ENCODE measurements at regions not wholly inside any gene's neighbourhood (a gene's known extent, or its start where the extent isn't known, plus 50 kb on each side); places are given as distances from the start of the nearest gene placed in this dataset.

- no peaks in the 10 kb centered on the region for H3K9me3 ChIP-seq
- ChIA-PET POLR2A (no interaction called here), CTCF (no interaction called here)
- no peaks in the 10 kb centered on the region for H3K9me2 ChIP-seq
- H3K27ac ChIP-seq (ENCODE audit: low read depth in 2 of 2, low read length in 1 of 2) = no peak overlapping the region
- no peaks in the 10 kb centered on the region for H3K4me1 ChIP-seq (ENCODE audit: control insufficient read depth in 1 of 2, insufficient read depth in 2 of 2, low read depth in 1 of 2, low read length in 1 of 2)
- no peaks in the 10 kb centered on the region for H3F3A ChIP-seq (replicated peaks; ENCODE audit: insufficient read depth)
- no peak overlapping the region for H3K4me3 ChIP-seq (ENCODE audit: low read depth in 2 of 2, low read length in 1 of 2)
- H3K4me2 ChIP-seq = no peak overlapping the region
- TF ChIP-seq CTCF (IDR thresholded peaks at IDR 0.05) (no peak), MAX (IDR thresholded peaks at IDR 0.05; ENCODE audit: low read depth) (no peak), FOSL2 (IDR thresholded peaks at IDR 0.05; ENCODE audit: borderline replicate concordance, low read depth) (no peak), SIN3A (IDR thresholded peaks at IDR 0.05; ENCODE audit: borderline replicate concordance, low read depth, low read length) (no peak), ZBTB33 (IDR thresholded peaks at IDR 0.05; ENCODE audit: borderline replicate concordance, low read depth) (no peak), YY1 (IDR thresholded peaks at IDR 0.05; ENCODE audit: low read depth) (no peak)
- H3K27me3 ChIP-seq (ENCODE audit: insufficient read depth) = no peaks in the 10 kb centered on the region
- 14% methylated on average over 5 of the region's 5 CpGs for WGBS (ENCODE audit: low lambda C conversion rate)
- no peaks in the 10 kb centered on the region for H3K36me3 ChIP-seq (replicated peaks in 1 of 2; ENCODE audit: control insufficient read depth in 1 of 2, insufficient read depth in 2 of 2, low read length in 1 of 2)
- DNase-seq = no peak
- H4K20me1 ChIP-seq (ENCODE audit: insufficient read depth) = no peaks in the 10 kb centered on the region
- no peaks in the 10 kb centered on the region for H3K79me2 ChIP-seq (ENCODE audit: insufficient read depth)
- no peak overlapping the region for H2AFZ ChIP-seq (ENCODE audit: low read depth)
- H3K9ac ChIP-seq = no peak overlapping the region
Measured at GRCh38 chr16:13684819-13685563, 235.0 kb upstream of the ERCC4 start.

- H3K9me3 ChIP-seq = no peaks in the 10 kb centered on the region
- H3K36me3 ChIP-seq (replicated peaks in 1 of 2; ENCODE audit: control insufficient read depth in 1 of 2, insufficient read depth in 2 of 2, low read length in 1 of 2) = no peaks in the 10 kb centered on the region
- POLR2A ChIA-PET = no interaction called here
- H2AFZ ChIP-seq (ENCODE audit: low read depth) = no peak overlapping the region
- H3K79me2 ChIP-seq (ENCODE audit: insufficient read depth) = no peaks in the 10 kb centered on the region
- H4K20me1 ChIP-seq (ENCODE audit: insufficient read depth) = no peaks in the 10 kb centered on the region
- no peak for DNase-seq
- H3F3A ChIP-seq (replicated peaks; ENCODE audit: insufficient read depth) = no peaks in the 10 kb centered on the region
- CTCF ChIA-PET = no interaction called here
- no peak overlapping the region for H3K4me2 ChIP-seq
- H3K4me3 ChIP-seq (ENCODE audit: low read depth in 2 of 2, low read length in 1 of 2) = no peak overlapping the region
- H3K9me2 ChIP-seq = no peaks in the 10 kb centered on the region
- no peaks in the 10 kb centered on the region for H3K27me3 ChIP-seq (ENCODE audit: insufficient read depth)
- no peak overlapping the region for H3K9ac ChIP-seq
- no peak for TF ChIP-seq CTCF (IDR thresholded peaks at IDR 0.05)
- H3K4me1 ChIP-seq (ENCODE audit: control insufficient read depth in 1 of 2, insufficient read depth in 2 of 2, low read depth in 1 of 2, low read length in 1 of 2) = no peaks in the 10 kb centered on the region
- H3K27ac ChIP-seq (ENCODE audit: low read depth in 2 of 2, low read length in 1 of 2) = no peak overlapping the region
Measured at GRCh38 chr16:13696017-13696416, 223.9 kb upstream of the ERCC4 start.

All from SK-N-SH (cell line).